Ishikawa (cell line): ENCODE measurements at regions not wholly inside any gene's neighbourhood (a gene's known extent, or its start where the extent isn't known, plus 50 kb on each side); places are given as distances from the start of the nearest gene placed in this dataset.

Source experiments
- CEBPB ChIP-seq: IDR thresholded peaks from 2 replicates; pipeline ENCODE4 v1.6.1; 2012
- CREB1 ChIP-seq: IDR thresholded peaks from 2 replicates; pipeline ENCODE4 v1.6.1; 2012; ENCODE audit warnings: low read depth
- EGR1 ChIP-seq: IDR thresholded peaks from 2 replicates; pipeline ENCODE4 v1.6.1; 2012
- EP300 ChIP-seq: IDR thresholded peaks from 2 replicates; pipeline ENCODE4 v1.6.1; 2012; ENCODE audit warnings: borderline replicate concordance
- FOXM1 ChIP-seq: IDR thresholded peaks from 2 replicates; pipeline ENCODE4 v1.6.1; 2012; ENCODE audit warnings: low read depth, borderline replicate concordance
- NFIC ChIP-seq: IDR thresholded peaks from 2 replicates; pipeline ENCODE4 v1.6.1; 2012
- RAD21 ChIP-seq: IDR thresholded peaks from 2 replicates; pipeline ENCODE4 v1.6.1; 2012; ENCODE audit warnings: low read depth
- TAF1 ChIP-seq: IDR thresholded peaks from 2 replicates; pipeline ENCODE4 v1.6.1; 2012; ENCODE audit warnings: low read depth, mild to moderate bottlenecking
- TCF12 ChIP-seq: IDR thresholded peaks from 2 replicates; pipeline ENCODE4 v1.6.1; 2012; ENCODE audit warnings: low read depth
- TEAD4 ChIP-seq: IDR thresholded peaks from 2 replicates; pipeline ENCODE4 v1.6.1; 2012
- USF1 ChIP-seq: IDR thresholded peaks from 2 replicates; pipeline ENCODE4 v1.6.1; 2012
- YY1 ChIP-seq: IDR thresholded peaks from 2 replicates; pipeline ENCODE4 v1.6.1; 2012; ENCODE audit warnings: low read depth
- ZBTB7A ChIP-seq: IDR thresholded peaks from 2 replicates; pipeline ENCODE4 v1.6.1; 2012; ENCODE audit warnings: low read depth
- TF ChIP-seq, protein P1 (sequence below): IDR thresholded peaks from 2 replicates; pipeline ENCODE4 v1.6.1; 2012; ENCODE audit warnings: low read depth, mild to moderate bottlenecking
- TF ChIP-seq, protein P2 (sequence below): IDR thresholded peaks from 2 replicates; pipeline ENCODE4 v1.6.1; 2012

DNA sequence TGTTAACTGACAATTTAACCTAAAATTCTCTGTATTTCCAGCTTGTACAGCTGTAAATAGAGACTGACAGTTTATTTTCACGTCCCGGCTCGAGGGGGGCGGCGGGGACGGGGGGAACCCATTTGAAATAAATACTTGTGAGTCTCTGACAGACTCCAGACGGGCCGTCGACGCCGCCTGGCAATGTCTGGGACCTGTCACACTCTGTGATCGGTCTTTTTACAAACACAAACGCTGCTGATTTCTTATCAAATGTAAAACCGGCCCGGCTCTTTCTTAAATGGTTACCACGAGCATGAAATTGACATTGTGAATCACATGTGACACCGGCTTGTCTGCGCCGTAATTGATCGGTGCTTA, 57.0 kb downstream of the UNCX start:
- TF ChIP-seq CEBPB (no peak), TAF1 (no peak), USF1 (no peak), YY1 (no peak), EP300 (no peak), RAD21 (no peak), EGR1 (no peak), CREB1 (no peak), FOXM1 (no peak), ZBTB7A (no peak)
- TF ChIP-seq, protein P1, sequence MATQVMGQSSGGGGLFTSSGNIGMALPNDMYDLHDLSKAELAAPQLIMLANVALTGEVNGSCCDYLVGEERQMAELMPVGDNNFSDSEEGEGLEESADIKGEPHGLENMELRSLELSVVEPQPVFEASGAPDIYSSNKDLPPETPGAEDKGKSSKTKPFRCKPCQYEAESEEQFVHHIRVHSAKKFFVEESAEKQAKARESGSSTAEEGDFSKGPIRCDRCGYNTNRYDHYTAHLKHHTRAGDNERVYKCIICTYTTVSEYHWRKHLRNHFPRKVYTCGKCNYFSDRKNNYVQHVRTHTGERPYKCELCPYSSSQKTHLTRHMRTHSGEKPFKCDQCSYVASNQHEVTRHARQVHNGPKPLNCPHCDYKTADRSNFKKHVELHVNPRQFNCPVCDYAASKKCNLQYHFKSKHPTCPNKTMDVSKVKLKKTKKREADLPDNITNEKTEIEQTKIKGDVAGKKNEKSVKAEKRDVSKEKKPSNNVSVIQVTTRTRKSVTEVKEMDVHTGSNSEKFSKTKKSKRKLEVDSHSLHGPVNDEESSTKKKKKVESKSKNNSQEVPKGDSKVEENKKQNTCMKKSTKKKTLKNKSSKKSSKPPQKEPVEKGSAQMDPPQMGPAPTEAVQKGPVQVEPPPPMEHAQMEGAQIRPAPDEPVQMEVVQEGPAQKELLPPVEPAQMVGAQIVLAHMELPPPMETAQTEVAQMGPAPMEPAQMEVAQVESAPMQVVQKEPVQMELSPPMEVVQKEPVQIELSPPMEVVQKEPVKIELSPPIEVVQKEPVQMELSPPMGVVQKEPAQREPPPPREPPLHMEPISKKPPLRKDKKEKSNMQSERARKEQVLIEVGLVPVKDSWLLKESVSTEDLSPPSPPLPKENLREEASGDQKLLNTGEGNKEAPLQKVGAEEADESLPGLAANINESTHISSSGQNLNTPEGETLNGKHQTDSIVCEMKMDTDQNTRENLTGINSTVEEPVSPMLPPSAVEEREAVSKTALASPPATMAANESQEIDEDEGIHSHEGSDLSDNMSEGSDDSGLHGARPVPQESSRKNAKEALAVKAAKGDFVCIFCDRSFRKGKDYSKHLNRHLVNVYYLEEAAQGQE, result no peak
- TF ChIP-seq, protein P2, sequence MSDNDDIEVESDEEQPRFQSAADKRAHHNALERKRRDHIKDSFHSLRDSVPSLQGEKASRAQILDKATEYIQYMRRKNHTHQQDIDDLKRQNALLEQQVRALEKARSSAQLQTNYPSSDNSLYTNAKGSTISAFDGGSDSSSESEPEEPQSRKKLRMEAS, result no peak

DNA sequence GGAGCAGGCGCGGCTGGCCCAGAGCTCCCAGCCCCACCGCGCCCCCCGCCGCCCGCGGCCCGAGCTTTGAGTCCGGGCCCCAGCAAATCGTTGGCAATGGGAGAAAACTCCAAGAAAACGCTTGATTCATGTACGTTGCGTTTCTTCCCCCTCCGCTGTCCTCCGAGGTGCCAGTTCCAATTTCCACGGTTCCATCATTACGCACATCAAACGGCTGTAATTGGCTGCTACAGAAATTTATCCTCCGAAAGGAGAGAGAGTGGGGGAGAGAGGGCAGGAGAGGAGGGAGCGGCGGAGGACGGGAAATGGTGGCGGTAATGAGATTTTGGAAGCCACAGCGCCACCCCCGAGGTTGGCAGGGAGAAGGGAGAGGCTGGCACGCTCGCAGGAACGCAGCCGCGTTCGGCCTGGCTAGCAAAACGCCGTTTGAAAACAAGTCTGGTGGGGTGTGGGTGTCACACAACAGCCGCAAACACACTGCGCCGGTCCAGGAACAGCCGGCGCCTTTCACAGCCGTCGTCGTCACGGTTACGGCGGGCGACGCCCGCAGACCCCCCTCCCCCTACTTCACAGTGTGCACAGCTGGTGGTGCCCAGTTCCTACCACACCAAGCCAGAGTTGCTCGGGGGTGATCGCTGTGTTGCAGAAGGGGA, 57.5 kb downstream of the UNCX start:
- TF ChIP-seq RAD21 (0 out of 2 replicates have a peak, but pooled peaks have one; percentile 13), TEAD4 (no peak)

- no peak for TF ChIP-seq CEBPB
- no peak for TF ChIP-seq RAD21
- TF ChIP-seq, protein P1, result no peak
- no peak for TF ChIP-seq TEAD4
- no peak for TF ChIP-seq CREB1
- TF ChIP-seq FOXM1, result no peak
- TF ChIP-seq ZBTB7A, result no peak
- TF ChIP-seq, protein P2, result no peak
Observed at GRCh38 chr7:1290679-1291356, 58.1 kb downstream of the UNCX start.

GRCh38 chr7:1291357-1291689, 58.7 kb downstream of the UNCX start:
- no peak for TF ChIP-seq CEBPB
- TF ChIP-seq RAD21, result no peak
- no peak for TF ChIP-seq TEAD4
- TF ChIP-seq TCF12, result no peak
- no peak for TF ChIP-seq NFIC
- TF ChIP-seq, protein P2, result no peak
- TF ChIP-seq, protein P1, result no peak
- TF ChIP-seq EP300, result no peak
- no peak for TF ChIP-seq ZBTB7A
- TF ChIP-seq USF1, result no peak
- no peak for TF ChIP-seq FOXM1
- TF ChIP-seq EGR1, result no peak
- no peak for TF ChIP-seq CREB1
- TF ChIP-seq YY1, result no peak
